ENCODE measurements at regions not wholly inside any gene's neighbourhood (a gene's known extent, or its start where the extent isn't known, plus 50 kb on each side); places are given as distances from the start of the nearest gene placed in this dataset.
"Not testable (repeated sequence)": the region's sequence is repeated elsewhere in the genome, so short reads cannot be mapped to it uniquely, and the experiment has no call there.

DNA sequence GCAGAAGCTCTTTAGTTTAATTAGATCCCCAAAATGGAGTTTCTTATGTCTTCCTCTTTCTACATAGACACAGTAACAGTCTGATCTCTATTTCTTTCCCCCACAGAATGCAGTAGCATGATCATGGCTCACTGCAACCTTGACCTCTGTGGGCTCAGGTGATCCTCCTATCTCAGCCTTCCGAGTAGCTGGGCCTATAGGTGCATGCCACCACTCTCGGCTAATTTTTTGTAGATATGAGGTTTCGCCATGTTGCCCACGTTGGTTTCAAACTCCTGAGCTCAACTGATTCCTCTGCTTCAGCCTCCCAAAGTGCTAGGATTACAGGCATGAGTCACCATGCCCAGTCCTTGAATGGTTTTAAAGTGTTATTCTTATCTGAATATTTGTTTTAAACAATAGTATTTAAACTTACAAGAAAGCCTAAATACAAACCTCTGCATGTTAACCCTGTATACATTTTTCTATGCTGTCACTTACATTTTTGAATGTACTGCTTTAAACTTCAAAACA lies 120.6 kb downstream of the GOSR1 start:
- H3K4me3 ChIP-seq (ENCODE audit: control insufficient read depth, low read depth, low read length) = no peak overlapping the region
- DNase-seq (ENCODE audit: low read depth) = peak; percentile 1
- TF ChIP-seq, protein P1, sequence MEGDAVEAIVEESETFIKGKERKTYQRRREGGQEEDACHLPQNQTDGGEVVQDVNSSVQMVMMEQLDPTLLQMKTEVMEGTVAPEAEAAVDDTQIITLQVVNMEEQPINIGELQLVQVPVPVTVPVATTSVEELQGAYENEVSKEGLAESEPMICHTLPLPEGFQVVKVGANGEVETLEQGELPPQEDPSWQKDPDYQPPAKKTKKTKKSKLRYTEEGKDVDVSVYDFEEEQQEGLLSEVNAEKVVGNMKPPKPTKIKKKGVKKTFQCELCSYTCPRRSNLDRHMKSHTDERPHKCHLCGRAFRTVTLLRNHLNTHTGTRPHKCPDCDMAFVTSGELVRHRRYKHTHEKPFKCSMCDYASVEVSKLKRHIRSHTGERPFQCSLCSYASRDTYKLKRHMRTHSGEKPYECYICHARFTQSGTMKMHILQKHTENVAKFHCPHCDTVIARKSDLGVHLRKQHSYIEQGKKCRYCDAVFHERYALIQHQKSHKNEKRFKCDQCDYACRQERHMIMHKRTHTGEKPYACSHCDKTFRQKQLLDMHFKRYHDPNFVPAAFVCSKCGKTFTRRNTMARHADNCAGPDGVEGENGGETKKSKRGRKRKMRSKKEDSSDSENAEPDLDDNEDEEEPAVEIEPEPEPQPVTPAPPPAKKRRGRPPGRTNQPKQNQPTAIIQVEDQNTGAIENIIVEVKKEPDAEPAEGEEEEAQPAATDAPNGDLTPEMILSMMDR (conservative IDR thresholded peaks at IDR 0.05; ENCODE audit: control insufficient read depth, insufficient read depth, low read depth, low read length) = no peak

DNA sequence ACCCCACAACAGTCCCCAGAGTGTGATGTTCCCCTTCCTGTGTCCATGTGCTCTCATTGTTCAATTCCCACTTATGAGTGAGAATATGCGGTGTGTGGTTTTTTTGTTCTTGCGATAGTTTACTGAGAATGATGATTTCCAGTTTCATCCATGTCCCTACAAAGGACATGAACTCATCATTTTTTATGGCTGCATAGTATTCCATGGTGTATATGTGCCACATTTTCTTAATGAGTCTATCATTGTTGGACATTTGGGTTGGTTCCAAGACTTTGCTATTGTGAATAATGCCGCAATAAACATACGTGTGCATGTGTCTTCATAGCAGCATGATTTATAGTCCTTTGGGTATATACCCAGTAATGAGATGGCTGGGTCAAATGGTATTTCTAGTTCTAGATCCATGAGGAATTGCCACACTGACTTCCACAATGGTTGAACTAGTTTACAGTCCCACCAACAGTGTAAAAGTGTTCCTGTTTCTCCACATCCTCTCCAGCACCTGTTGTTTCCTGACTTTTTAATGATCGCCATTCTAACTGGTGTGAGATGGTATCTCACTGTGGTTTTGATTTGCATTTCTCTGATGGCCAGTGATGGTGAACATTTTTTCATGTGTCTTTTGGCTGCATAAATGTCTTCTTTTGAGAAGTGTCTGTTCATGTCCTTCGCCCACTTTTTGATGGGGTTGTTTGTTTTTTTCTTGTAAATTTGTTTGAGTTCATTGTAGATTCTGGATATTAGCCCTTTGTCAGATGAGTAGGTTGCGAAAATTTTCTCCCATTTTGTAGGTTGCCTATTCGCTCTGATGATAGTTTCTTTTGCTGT lies 120.0 kb downstream of the GOSR1 start:
- DNase-seq (ENCODE audit: low read depth) = not testable (repeated sequence)

DNA sequence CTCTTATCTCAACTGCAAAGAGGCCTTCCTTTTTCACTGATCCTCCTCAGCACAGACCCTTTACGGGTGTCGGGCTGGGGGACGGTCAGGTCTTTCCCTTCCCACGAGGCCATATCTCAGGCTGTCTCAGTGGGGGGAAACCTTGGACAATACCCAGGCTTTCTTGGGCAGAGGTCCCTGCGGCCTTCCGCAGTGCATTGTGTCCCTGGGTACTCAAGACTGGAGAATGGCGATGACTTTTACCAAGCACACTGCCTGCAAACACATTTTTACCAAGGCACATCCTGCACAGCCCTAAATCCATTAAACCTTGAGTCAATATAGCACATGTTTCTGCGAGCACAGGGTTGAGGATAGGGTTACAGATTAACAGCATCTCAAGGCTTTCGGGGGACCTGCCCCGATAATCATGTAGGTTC lies 117.8 kb downstream of the GOSR1 start:
- DNase-seq (ENCODE audit: low read depth); H3K4me3 ChIP-seq (ENCODE audit: control insufficient read depth, low read depth, low read length): not testable (repeated sequence)

More for the DNA sequence above, 120.0 kb downstream of the GOSR1 start:
- not testable (repeated sequence) for H3K4me3 ChIP-seq (ENCODE audit: control insufficient read depth, low read depth, low read length)

DNA sequence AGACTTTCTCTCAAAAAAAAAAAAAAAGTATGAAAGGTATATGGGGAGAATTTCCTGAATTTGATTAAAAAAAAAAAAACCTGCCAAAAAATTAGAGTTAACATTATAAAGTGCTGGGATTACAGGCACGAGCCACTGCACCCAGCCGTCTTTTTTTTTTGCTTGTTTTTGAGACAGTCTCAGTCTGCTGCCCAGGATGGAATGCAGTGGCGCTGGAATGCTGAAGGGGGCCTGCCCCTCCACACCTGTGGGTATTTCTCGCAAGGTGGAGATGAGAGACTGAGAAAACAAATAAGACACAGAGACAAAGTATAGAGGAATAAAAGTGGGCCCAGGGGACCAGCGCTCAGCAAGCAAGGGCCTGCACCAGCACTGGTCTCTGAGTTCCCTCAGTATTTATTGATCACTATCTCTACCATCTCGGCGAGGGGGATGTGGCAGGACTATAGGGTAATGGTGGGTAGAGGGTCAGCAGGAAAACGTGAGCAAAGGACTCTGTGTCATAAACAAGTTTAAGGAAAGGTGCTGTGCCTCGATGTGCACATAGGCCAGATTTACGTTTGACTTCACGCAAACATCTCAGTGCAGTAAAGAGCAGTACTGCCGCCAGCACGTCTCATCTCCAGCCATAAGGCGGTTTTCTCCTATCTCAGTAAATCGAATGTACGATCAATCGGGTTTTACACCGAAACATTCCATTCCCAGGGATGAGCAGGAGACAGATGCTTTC lies 117.2 kb downstream of the GOSR1 start:
- TF ChIP-seq, protein P1 (conservative IDR thresholded peaks at IDR 0.05; ENCODE audit: control insufficient read depth, insufficient read depth, low read depth, low read length) = no peak
- no peak for DNase-seq (ENCODE audit: low read depth)
- H3K4me3 ChIP-seq (ENCODE audit: control insufficient read depth, low read depth, low read length) = no peak overlapping the region

DNA sequence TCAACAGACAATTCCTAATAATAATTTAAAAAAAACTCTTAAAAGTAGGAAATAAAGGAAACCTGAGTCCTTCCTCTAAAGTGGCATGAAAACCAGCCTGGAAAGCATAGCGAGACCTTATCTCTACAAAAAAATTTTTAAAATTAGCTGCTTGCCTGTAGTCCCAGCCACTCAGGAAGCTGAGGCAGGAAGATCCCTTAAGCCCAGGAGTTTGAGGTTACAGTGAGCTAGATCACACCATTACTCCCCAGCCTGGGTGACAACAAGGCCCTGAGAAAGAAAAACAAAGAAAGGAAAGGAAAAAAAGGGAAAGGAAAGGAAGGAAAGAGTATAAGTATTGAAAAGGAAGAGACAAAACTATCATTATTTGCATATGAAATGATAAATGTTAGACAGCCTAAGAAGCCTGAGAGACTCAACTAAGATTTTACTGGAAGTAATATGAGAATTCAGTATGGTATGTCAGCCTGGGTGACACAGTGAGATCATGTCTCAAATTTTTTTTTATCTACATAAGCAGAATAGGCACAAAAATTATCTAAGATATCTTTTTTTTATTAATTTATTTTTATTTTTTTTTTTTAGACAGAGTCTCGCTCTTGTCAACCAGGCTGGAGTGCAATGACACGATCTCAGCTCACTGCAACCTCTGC lies 113.0 kb downstream of the GOSR1 start:
- no peak overlapping the region for H3K4me3 ChIP-seq (ENCODE audit: control insufficient read depth, low read depth, low read length)
- TF ChIP-seq, protein P1 (conservative IDR thresholded peaks at IDR 0.05; ENCODE audit: control insufficient read depth, insufficient read depth, low read depth, low read length) = no peak
- no peak for DNase-seq (ENCODE audit: low read depth)

DNA sequence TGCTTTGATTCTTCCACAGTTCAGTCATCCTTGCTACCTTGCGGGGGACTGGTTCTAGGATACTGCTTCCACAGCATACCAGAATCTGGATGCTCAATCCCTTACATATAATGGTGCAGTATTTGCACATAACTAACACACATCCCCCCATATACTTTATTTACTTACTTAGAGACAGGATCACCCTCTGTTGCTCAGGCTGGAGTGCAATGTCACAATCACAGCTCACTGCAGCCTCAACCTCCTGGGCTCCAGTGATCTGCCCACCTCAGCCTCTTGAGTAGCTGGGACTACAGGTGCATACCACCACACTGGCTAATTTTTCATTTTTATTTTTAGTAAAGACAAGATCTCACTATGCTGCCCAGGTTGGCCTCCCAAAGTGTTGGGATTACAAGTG lies 112.2 kb downstream of the GOSR1 start:
- TF ChIP-seq, protein P1 (conservative IDR thresholded peaks at IDR 0.05; ENCODE audit: control insufficient read depth, insufficient read depth, low read depth, low read length) = no peak
- no peak for DNase-seq (ENCODE audit: low read depth)

DNA sequence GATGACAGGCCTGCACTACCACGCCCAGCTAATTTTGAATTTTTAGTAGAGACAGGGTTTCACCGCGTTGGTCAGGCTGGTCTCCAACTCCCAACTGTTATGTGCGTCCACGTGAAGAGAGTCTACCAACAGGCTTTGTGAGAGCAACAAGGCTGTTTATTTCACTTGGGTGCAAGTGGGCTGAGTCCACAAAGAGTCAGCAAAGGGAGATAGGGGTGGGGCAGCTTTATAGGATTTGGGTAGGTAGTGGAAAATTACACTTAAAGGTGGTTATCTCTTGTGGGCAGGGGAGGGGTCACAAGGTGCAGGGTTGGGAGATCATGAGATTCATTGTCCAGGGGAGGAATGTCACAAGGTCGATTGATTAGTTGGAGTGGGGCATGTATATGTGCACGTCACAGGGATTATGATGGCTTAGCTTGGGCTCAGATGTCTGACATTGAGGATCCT lies 111.6 kb downstream of the GOSR1 start:
- no peak overlapping the region for H3K4me3 ChIP-seq (ENCODE audit: control insufficient read depth, low read depth, low read length)
- DNase-seq (ENCODE audit: low read depth) = no peak
- TF ChIP-seq, protein P1 (conservative IDR thresholded peaks at IDR 0.05; ENCODE audit: control insufficient read depth, insufficient read depth, low read depth, low read length) = no peak

More for the DNA sequence above, 112.2 kb downstream of the GOSR1 start:
- no peak overlapping the region for H3K4me3 ChIP-seq (ENCODE audit: control insufficient read depth, low read depth, low read length)

All from fibroblast of mammary gland (primary cell).